GM18861 (cell line): ENCODE measurements at regions not wholly inside any gene's neighbourhood (a gene's known extent, or its start where the extent isn't known, plus 50 kb on each side); places are given as distances from the start of the nearest gene placed in this dataset.
A peak's percentile ranks its signal among the peaks of the same experiment; 100 is the strongest.

Experiments
- ATAC-seq: cut with Tn5 transposase; IDR thresholded peaks from one replicate; pipeline ENCODE4 v1.9.1; 2021; ENCODE audit not compliant: unreplicated experiment

GRCh38 chr4:11342401-11342800, 86.3 kb downstream of the HS3ST1 start:
- ATAC-seq = no peak

GRCh38 chr4:11341337-11342043, 87.2 kb downstream of the HS3ST1 start:
- no peak for ATAC-seq

GRCh38 chr4:11338956-11339782, 89.5 kb downstream of the HS3ST1 start:
- no peak for ATAC-seq

DNA sequence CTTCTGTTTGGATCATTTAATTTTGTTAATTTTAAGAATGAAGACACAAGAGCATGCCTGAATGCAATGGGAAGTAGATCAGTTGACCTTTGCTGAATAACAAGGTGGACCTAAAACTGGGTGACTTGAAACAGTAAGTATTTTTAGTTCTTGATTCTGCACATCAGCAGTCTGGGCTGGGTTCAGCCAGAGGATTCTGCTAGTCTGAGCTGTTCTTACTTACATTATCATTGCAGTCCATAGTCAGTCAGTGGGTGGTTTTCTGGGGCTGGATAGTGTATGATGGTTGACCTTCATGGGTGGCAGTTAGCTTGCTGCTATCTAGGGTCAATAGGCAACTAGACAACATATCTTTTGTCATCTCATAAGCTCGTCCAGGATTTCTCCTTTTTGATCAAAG, 91.4 kb downstream of the HS3ST1 start:
- no peak for ATAC-seq

GRCh38 chr4:11336435-11336834, 92.3 kb downstream of the HS3ST1 start:
- no peak for ATAC-seq

DNA sequence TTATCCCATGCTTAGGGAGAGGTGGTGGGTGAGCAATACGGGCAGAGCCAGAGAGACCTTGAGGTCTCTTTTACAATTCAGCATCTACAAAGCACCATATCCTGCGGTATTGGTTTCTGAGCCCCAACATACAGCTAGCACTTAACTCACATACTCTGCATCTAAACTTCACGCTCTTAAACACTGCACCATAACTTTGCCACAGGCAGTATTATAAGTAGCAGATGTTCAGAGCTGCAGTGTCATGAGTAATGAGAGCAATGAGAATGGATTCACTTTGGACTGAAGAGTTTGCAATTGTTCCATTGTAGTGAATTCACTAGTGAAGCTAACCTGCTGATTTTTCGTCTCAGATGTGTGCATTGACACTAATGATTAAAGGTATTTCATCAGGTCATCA, 93.8 kb downstream of the HS3ST1 start:
- ATAC-seq = no peak

- no peak for ATAC-seq
Observed at GRCh38 chr4:11328401-11328800, 100.3 kb downstream of the HS3ST1 start.

GRCh38 chr4:11326021-11326420, 102.7 kb downstream of the HS3ST1 start:
- no peak for ATAC-seq

DNA sequence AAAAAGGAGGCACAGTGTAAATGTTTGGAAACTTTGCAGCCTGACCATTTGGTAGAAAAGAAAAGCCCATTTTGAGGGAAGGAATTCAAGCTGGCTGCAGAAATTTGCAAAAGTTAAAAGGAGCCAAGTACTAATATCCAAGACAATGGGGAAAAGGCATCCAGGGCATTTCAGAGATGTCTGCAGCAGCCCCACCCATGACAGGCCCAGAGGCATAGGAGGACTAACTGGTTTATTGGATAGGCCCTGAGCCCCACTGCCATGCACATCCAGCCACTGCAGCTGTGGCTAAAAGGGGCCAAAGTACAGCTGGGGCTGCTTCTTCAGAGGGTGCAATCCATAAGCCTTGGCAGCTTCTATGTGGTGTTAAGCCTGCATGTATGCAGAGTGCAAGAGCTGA, 104.9 kb downstream of the HS3ST1 start:
- ATAC-seq = no peak

GRCh38 chr4:11313157-11313943, 115.3 kb downstream of the HS3ST1 start:
- ATAC-seq = no peak

DNA sequence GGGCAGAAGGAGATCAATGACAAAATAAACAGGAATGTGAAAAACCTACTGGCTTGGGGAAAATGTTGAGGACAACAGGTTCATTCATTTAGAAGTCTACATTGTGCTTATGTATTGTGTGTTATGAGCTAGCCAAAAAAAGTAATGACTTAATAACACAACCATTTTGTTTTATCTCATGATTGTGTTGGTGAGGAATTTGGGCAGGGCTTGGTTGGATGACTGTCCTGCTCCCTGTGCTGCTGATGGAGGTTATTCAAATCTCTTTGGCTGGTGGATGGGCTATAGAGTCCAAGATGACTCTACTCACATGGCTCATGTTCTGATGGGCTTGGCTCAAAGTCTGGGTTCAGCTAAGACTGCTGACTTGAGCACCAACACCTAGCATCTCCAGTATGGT, 116.3 kb downstream of the HS3ST1 start:
- ATAC-seq = no peak

GRCh38 chr4:11301075-11301660, 127.5 kb downstream of the HS3ST1 start:
- ATAC-seq = no peak

- no peak for ATAC-seq
Observed at GRCh38 chr4:11299836-11300235, 128.9 kb downstream of the HS3ST1 start.

- no peak for ATAC-seq
Observed at GRCh38 chr4:11299016-11299415, 129.7 kb downstream of the HS3ST1 start.

DNA sequence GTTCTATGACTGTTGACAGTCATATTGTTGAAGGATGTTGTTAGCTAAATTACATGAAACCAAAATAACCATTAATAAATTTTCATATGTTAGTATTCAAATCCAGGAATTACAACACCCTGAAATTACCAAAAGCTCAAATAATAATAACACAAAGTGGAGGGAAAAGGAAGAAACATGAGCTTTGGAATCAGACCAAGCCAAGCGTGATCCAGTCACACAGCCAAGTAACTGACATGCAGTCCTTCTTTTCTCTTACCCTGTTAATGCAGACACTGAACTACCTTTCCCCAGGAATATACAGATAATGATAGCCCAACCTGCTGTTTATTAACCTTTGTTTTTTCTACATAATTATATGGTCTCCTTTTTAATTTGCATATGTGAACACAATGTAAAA, 130.2 kb downstream of the HS3ST1 start:
- no peak for ATAC-seq

DNA sequence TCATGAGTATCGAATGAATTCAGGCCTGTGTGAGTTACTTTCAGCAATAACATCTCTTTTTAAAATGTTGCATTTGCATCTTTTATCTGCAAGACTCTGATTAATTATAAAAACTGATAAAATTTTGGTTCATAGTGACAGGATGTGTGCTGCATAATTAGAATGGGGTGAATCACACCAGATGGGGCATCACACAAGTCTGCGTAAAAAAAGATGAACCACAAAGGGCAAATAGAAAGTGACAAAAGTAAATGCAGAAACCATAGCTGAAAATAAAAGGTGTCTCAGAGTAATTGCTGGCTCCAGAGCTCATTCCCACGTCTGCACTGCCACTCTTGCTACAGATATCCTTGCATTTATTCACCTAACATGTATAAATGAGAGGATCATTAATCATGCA, 131.1 kb downstream of the HS3ST1 start:
- ATAC-seq = no peak

- no peak for ATAC-seq
Observed at GRCh38 chr4:11297201-11297600, 131.5 kb downstream of the HS3ST1 start.

GRCh38 chr4:11293866-11294265, 134.8 kb downstream of the HS3ST1 start:
- no peak for ATAC-seq

GRCh38 chr4:11287055-11287454, 141.6 kb downstream of the HS3ST1 start:
- no peak for ATAC-seq

- ATAC-seq = peak; percentile 85
Observed at GRCh38 chr4:11286533-11286932, 142.2 kb downstream of the HS3ST1 start.

DNA sequence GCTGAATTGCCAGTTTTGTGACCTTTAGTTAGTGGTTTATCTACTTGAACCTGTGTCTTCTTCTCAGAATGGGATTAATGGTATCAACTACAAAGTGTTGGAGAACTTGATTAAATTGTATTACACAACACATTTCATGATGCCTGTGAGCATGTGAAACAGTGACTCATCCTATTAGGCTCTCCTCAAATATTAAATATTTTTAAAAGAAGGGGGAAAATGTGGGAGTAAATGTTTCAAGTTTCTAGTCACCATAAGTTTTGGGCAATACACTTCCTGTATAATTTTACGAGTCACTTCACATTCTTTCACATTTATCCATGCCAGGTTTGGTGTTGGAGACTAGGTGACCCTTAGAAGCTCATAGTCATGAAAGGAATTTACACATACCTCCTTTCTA, 147.0 kb downstream of the HS3ST1 start:
- ATAC-seq = no peak
